ENCODE measurements at regions not wholly inside any gene's neighbourhood (a gene's known extent, or its start where the extent isn't known, plus 50 kb on each side); places are given as distances from the start of the nearest gene placed in this dataset.

DNA sequence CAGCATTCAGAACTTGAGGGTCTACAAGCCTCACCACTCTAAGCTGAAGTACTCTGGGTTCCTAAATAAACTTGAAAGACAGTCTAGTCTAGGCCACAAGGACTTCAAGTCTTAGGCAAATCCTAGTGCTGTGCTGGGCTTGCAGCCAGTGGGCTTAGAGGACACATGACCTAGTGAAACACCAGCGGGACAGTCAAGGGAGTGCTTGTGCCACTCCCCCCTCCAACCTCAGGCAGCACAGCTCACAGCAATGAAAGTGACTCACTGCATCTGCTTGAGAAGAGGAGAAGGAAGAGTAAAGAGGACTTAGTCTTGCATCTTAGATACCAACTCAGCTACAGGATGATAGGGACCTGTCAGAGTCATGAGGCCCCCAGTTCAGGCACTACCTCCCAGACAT is 438.1 kb downstream of the IPO8 start:
- H3K9me3 ChIP-seq (ENCODE audit: control insufficient read depth in 1 of 2, low read length in 2 of 2) = no peaks in the 10 kb centered on the region
- H3K36me3 ChIP-seq (ENCODE audit: insufficient read depth, low read length) = no peaks in the 10 kb centered on the region
- intact Hi-C loops (cut with micrococcal nuclease) = no loop called here
- POLR2A ChIA-PET (ENCODE audit: partially characterized antibody) = no interaction called here
- H3K27ac ChIP-seq (ENCODE audit: low read depth, low read length) = no peak overlapping the region
- H3K4me3 ChIP-seq (ENCODE audit: low read length in 2 of 2) = no peak overlapping the region
- Mint-ChIP-seq H3K4me1 (no peaks in the 10 kb centered on the region), H3K4me3 (no peak overlapping the region), H3K9me3 (peaks cover 0 to 9% (median 2%) of the 10 kb centered on the region in 8 donors), H3K27ac (no peak overlapping the region), H3K27me3 (peaks cover 0 to 2% of the 10 kb centered on the region in 2 donors), H3K36me3 (no peaks in the 10 kb centered on the region)
- H3K27me3 ChIP-seq (ENCODE audit: insufficient read depth, low read length) = no peaks in the 10 kb centered on the region
- CTCF ChIA-PET (ENCODE audit: partially characterized antibody) = no interaction called here
- DNase-seq = no peak
- H3K4me1 ChIP-seq (ENCODE audit: insufficient read depth, low read length) = no peaks in the 10 kb centered on the region

DNA sequence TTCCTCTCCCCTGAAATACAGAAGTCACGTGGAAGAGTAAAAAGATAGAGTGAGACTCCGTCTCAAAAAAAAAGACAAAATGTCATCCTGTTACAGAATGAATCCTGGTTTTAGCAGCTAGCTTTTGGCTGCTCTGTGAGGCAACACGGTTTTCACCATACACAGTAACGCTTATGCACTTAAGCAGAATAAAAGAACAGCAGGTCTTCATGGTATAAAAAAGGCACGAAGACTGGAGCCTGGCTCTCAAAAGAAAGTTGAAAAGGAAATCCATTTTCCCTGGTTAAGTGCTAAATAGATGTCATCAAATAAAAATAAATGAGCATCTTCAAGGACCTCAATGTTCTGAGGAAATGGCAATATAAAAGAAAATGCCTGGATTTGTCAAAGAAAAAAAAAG is 444.1 kb downstream of the IPO8 start:
- Mint-ChIP-seq H3K4me3 (no peak overlapping the region), H3K27me3 (peaks cover 0 to 2% of the 10 kb centered on the region in 2 donors), H3K4me1 (no peaks in the 10 kb centered on the region), H3K9me3 (peaks cover 0 to 6% (median 2%) of the 10 kb centered on the region in 8 donors), H3K36me3 (no peaks in the 10 kb centered on the region), H3K27ac (no peak overlapping the region)
- no peaks in the 10 kb centered on the region for H3K9me3 ChIP-seq (ENCODE audit: control insufficient read depth in 1 of 2, low read length in 2 of 2)
- no peaks in the 10 kb centered on the region for H3K27me3 ChIP-seq (ENCODE audit: insufficient read depth, low read length)
- H3K4me3 ChIP-seq (ENCODE audit: low read length in 2 of 2) = no peak overlapping the region
- intact Hi-C loops (cut with micrococcal nuclease) = no loop called here
- DNase-seq = no peak
- H3K4me1 ChIP-seq (ENCODE audit: insufficient read depth, low read length) = no peaks in the 10 kb centered on the region
- H3K36me3 ChIP-seq (ENCODE audit: insufficient read depth, low read length) = no peaks in the 10 kb centered on the region
- ChIA-PET POLR2A (ENCODE audit: partially characterized antibody) (no interaction called here), CTCF (ENCODE audit: partially characterized antibody) (no interaction called here)
- no peak overlapping the region for H3K27ac ChIP-seq (ENCODE audit: low read depth, low read length)

DNA sequence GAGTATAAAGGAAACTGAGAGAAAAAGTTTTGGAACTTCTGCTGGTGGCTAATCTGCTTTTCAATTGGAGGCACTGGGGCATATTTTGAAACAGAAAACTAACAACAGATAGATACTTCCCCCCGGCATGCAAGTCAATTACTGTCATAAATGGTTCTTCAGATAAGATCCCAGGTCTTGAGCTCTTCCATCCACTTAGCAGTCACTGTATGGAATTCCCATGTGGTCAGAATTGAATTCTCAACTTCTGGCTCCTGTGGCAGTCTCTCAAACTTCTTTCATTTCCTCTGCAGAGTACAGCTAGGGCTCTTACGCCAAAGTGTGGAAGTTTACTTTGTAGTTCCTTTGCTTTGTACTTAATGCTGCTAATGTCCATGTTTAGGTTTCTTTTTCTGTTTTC is 452.2 kb downstream of the IPO8 start:
- H3K27me3 Mint-ChIP-seq = no peaks in the 10 kb centered on the region
- H3K27ac Mint-ChIP-seq = no peak overlapping the region
- H3K4me1 Mint-ChIP-seq = no peaks in the 10 kb centered on the region
- no peaks in the 10 kb centered on the region for H3K4me1 ChIP-seq (ENCODE audit: insufficient read depth, low read length)
- no peak overlapping the region for H3K4me3 ChIP-seq (ENCODE audit: low read length in 2 of 2)
- ChIA-PET CTCF (ENCODE audit: partially characterized antibody) (no interaction called here), POLR2A (ENCODE audit: partially characterized antibody) (no interaction called here)
- peaks cover 0 to 3% (median 0%) of the 10 kb centered on the region in 8 donors for H3K9me3 Mint-ChIP-seq
- no peak overlapping the region for H3K27ac ChIP-seq (ENCODE audit: low read depth, low read length)
- no peaks in the 10 kb centered on the region for H3K36me3 Mint-ChIP-seq
- no peaks in the 10 kb centered on the region for H3K36me3 ChIP-seq (ENCODE audit: insufficient read depth, low read length)
- H3K4me3 Mint-ChIP-seq = no peak overlapping the region
- intact Hi-C loops (cut with micrococcal nuclease) = no loop called here
- no peaks in the 10 kb centered on the region for H3K27me3 ChIP-seq (ENCODE audit: insufficient read depth, low read length)
- DNase-seq = no peak
- no peaks in the 10 kb centered on the region for H3K9me3 ChIP-seq (ENCODE audit: control insufficient read depth in 1 of 2, low read length in 2 of 2)

DNA sequence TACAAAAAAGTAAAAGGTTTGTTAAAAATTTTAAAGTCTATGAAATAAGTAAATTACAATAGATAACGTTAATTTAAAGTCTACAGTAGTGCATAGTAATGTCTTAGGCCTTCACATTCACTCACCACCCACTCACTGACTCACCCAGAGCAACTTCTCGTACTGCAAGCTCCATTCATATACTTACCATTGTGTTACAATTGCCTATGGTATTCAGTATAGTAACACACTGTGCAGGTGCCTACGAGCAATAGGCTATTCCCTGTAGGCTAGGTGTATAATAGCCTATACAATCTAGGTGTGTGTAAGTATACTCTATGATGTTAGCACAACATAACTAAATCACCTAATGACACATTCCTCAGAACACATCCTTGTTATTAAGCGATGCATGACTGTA is 435.3 kb upstream of the TMTC1 start:
- intact Hi-C loops (cut with micrococcal nuclease) = no loop called here
- Histone ChIP-seq H3K4me1 (ENCODE audit: insufficient read depth, low read length) (no peaks in the 10 kb centered on the region), H3K36me3 (ENCODE audit: insufficient read depth, low read length) (no peaks in the 10 kb centered on the region), H3K4me3 (ENCODE audit: low read length in 2 of 2) (no peak overlapping the region), H3K27ac (ENCODE audit: low read depth, low read length) (no peak overlapping the region), H3K27me3 (ENCODE audit: insufficient read depth, low read length) (no peaks in the 10 kb centered on the region), H3K9me3 (ENCODE audit: control insufficient read depth in 1 of 2, low read length in 2 of 2) (no peaks in the 10 kb centered on the region)
- H3K27me3 Mint-ChIP-seq = peaks cover 0 to 1% of the 10 kb centered on the region in 2 donors
- H3K4me1 Mint-ChIP-seq = no peaks in the 10 kb centered on the region
- DNase-seq = no peak
- H3K27ac Mint-ChIP-seq = no peak overlapping the region
- POLR2A ChIA-PET (ENCODE audit: partially characterized antibody) = no interaction called here
- CTCF ChIA-PET (ENCODE audit: partially characterized antibody) = no interaction called here
- peaks cover 0 to 6% (median 0%) of the 10 kb centered on the region in 8 donors for H3K9me3 Mint-ChIP-seq
- H3K4me3 Mint-ChIP-seq = no peak overlapping the region
- H3K36me3 Mint-ChIP-seq = no peaks in the 10 kb centered on the region

DNA sequence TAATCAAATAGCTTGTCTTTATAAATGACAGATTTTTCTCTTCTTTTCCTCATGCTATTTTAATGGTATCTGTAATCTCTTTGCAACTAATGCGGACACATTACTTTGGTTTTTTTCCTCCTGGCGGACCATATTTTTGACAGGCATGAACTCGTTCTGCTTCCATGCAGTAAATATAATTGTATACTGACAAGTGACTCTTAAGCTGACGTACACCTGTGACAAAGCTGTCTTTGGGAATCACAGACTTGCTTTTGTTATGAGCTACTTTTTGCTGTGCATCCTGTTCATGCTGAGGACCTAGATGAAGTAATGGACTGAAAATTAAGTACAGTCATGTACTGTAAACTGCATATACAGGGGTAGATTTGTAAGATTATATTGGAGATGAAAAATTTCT is 434.3 kb upstream of the TMTC1 start:
- Mint-ChIP-seq H3K9me3 (peaks cover 0 to 4% (median 0%) of the 10 kb centered on the region in 8 donors), H3K36me3 (no peaks in the 10 kb centered on the region), H3K4me1 (no peaks in the 10 kb centered on the region), H3K4me3 (no peak overlapping the region), H3K27me3 (peaks cover 0 to 1% of the 10 kb centered on the region in 2 donors), H3K27ac (no peak overlapping the region)
- Histone ChIP-seq H3K9me3 (ENCODE audit: control insufficient read depth in 1 of 2, low read length in 2 of 2) (no peaks in the 10 kb centered on the region), H3K36me3 (ENCODE audit: insufficient read depth, low read length) (no peaks in the 10 kb centered on the region), H3K27me3 (ENCODE audit: insufficient read depth, low read length) (no peaks in the 10 kb centered on the region), H3K27ac (ENCODE audit: low read depth, low read length) (no peak overlapping the region), H3K4me1 (ENCODE audit: insufficient read depth, low read length) (no peaks in the 10 kb centered on the region), H3K4me3 (ENCODE audit: low read length in 2 of 2) (no peak overlapping the region)
- DNase-seq = no peak
- CTCF ChIA-PET (ENCODE audit: partially characterized antibody) = no interaction called here
- intact Hi-C loops (cut with micrococcal nuclease) = no loop called here
- POLR2A ChIA-PET (ENCODE audit: partially characterized antibody) = no interaction called here

DNA sequence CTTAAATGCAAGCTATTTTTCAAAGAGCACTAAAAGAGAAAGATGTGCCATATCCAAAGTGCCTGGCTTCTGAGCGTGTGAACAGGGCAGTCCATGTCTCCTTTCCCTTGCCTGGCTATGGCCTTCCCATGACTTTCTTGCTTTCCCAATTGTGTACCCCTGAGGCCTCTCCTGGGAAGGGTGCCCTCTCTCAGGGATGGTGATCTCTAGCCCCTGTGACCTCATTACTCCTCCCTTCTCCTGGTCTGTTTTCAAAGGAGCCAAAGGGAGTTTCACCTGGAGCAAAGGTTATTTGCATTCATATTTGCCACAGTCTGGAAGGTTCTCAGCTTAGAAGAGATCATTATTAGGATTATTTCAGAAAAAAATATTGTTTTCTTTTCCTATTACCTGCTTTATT is 429.4 kb upstream of the TMTC1 start:
- no peak for DNase-seq
- Mint-ChIP-seq H3K36me3 (no peaks in the 10 kb centered on the region), H3K4me1 (no peaks in the 10 kb centered on the region), H3K4me3 (no peak overlapping the region), H3K27ac (no peak overlapping the region), H3K9me3 (peaks cover 0 to 2% (median 0%) of the 10 kb centered on the region in 8 donors), H3K27me3 (peaks cover 0 to 1% of the 10 kb centered on the region in 2 donors)
- CTCF ChIA-PET (ENCODE audit: partially characterized antibody) = no interaction called here
- intact Hi-C loops (cut with micrococcal nuclease) = no loop called here
- Histone ChIP-seq H3K36me3 (ENCODE audit: insufficient read depth, low read length) (no peaks in the 10 kb centered on the region), H3K9me3 (ENCODE audit: control insufficient read depth in 1 of 2, low read length in 2 of 2) (no peaks in the 10 kb centered on the region), H3K27ac (ENCODE audit: low read depth, low read length) (no peak overlapping the region), H3K4me1 (ENCODE audit: insufficient read depth, low read length) (no peaks in the 10 kb centered on the region), H3K27me3 (ENCODE audit: insufficient read depth, low read length) (no peaks in the 10 kb centered on the region), H3K4me3 (ENCODE audit: low read length in 2 of 2) (no peak overlapping the region)
- POLR2A ChIA-PET (ENCODE audit: partially characterized antibody) = no interaction called here

DNA sequence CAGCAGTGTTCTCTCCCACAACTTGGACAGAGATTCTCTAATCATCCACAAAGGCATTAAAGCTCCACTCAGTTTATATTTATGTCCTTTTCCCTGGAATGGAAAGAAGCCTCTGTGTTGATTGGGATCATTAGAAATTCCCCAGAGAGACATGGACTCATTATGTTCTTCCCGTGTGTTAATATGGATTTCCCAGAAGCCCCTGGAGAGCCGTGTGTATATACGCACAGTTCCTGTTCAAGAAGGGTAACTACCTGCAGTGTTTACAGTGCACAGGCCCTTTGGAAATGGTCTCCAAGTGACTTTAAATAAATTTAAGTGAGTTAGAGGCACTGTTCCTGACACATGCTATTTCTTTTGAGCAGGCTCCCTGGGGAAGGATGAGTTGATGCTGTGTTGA is 428.0 kb upstream of the TMTC1 start:
- Histone ChIP-seq H3K27me3 (ENCODE audit: insufficient read depth, low read length) (no peaks in the 10 kb centered on the region), H3K4me3 (ENCODE audit: low read length in 2 of 2) (no peak overlapping the region), H3K9me3 (ENCODE audit: control insufficient read depth in 1 of 2, low read length in 2 of 2) (no peaks in the 10 kb centered on the region), H3K36me3 (ENCODE audit: insufficient read depth, low read length) (no peaks in the 10 kb centered on the region), H3K4me1 (ENCODE audit: insufficient read depth, low read length) (no peaks in the 10 kb centered on the region), H3K27ac (ENCODE audit: low read depth, low read length) (no peak overlapping the region)
- intact Hi-C loops (cut with micrococcal nuclease) = no loop called here
- Mint-ChIP-seq H3K27me3 (no peaks in the 10 kb centered on the region), H3K4me1 (no peaks in the 10 kb centered on the region), H3K9me3 (peaks cover 0 to 2% (median 0%) of the 10 kb centered on the region in 8 donors), H3K36me3 (no peaks in the 10 kb centered on the region), H3K4me3 (no peak overlapping the region), H3K27ac (no peak overlapping the region)
- POLR2A ChIA-PET (ENCODE audit: partially characterized antibody) = no interaction called here
- DNase-seq = no peak
- CTCF ChIA-PET (ENCODE audit: partially characterized antibody) = no interaction called here

DNA sequence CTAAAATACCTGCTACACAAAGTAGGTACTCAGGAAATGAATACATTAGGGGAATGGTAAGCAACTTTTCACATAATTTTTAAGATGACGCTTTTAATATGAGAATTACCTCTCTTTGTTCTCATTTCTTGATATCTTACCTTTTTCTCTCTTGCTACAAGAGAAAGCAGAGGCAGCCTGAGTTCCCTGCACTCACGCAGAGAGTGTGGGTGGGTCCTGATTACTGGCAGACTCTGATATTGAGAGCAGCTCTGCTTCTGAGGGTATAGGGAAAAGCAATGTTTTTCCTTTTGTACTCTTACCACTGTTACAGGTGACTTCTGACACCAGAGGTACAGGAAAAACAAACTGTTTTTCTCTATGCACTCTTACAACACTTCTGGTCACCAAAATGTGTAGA is 420.2 kb upstream of the TMTC1 start:
- no peak for DNase-seq
- H3K4me3 Mint-ChIP-seq = no peak overlapping the region
- intact Hi-C loops (cut with micrococcal nuclease) = no loop called here
- peaks cover 0 to 5% of the 10 kb centered on the region in 2 donors for H3K27me3 Mint-ChIP-seq
- no peaks in the 10 kb centered on the region for H3K36me3 ChIP-seq (ENCODE audit: insufficient read depth, low read length)
- H3K27me3 ChIP-seq (ENCODE audit: insufficient read depth, low read length) = no peaks in the 10 kb centered on the region
- H3K27ac ChIP-seq (ENCODE audit: low read depth, low read length) = no peak overlapping the region
- CTCF ChIA-PET (ENCODE audit: partially characterized antibody) = no interaction called here
- H3K4me1 Mint-ChIP-seq = no peaks in the 10 kb centered on the region
- H3K4me3 ChIP-seq (ENCODE audit: low read length in 2 of 2) = no peak overlapping the region
- H3K4me1 ChIP-seq (ENCODE audit: insufficient read depth, low read length) = no peaks in the 10 kb centered on the region
- peaks cover 0 to 1% (median 0%) of the 10 kb centered on the region in 8 donors for H3K9me3 Mint-ChIP-seq
- H3K36me3 Mint-ChIP-seq = no peaks in the 10 kb centered on the region
- POLR2A ChIA-PET (ENCODE audit: partially characterized antibody) = no interaction called here
- no peaks in the 10 kb centered on the region for H3K9me3 ChIP-seq (ENCODE audit: control insufficient read depth in 1 of 2, low read length in 2 of 2)
- no peak overlapping the region for H3K27ac Mint-ChIP-seq
